Stimulated activated CD4-positive, alpha-beta T cell treated with anti-CD3 and anti-CD28 coated beads, Interleukin-1b, Interleukin-23, amount 100 ng/mL, for 1 hour (primary cell): ENCODE measurements at regions not wholly inside any gene's neighbourhood (a gene's known extent, or its start where the extent isn't known, plus 50 kb on each side); places are given as distances from the start of the nearest gene placed in this dataset.

ENCODE experiments used
- DNase-seq, 2 donors: peaks; one replicate each; pipeline ENCODE4 v3.0.0-alpha.2; 2020; ENCODE audit warnings: low read depth in 2 of 2

- DNase-seq = no peak
These were observed 86.0 kb downstream of the MID1IP1 start for GRCh38 chrX:38887222-38887621.

GRCh38 chrX:38890326-38890725, 89.1 kb downstream of the MID1IP1 start:
- DNase-seq = no peak

GRCh38 chrX:38890963-38891362, 89.7 kb downstream of the MID1IP1 start:
- no peak for DNase-seq

- DNase-seq = no peak
These were observed 90.6 kb downstream of the MID1IP1 start for GRCh38 chrX:38891641-38892413.

- DNase-seq = no peak
These were observed 92.2 kb downstream of the MID1IP1 start for GRCh38 chrX:38893441-38893840.

GRCh38 chrX:38895775-38896174, 94.5 kb downstream of the MID1IP1 start:
- DNase-seq = no peak

GRCh38 chrX:38896724-38897298, 95.6 kb downstream of the MID1IP1 start:
- DNase-seq = no peak

- DNase-seq = no peak
These were observed 97.0 kb downstream of the MID1IP1 start for GRCh38 chrX:38898261-38898660.

GRCh38 chrX:38899650-38900049, 98.4 kb downstream of the MID1IP1 start:
- DNase-seq = no peak

GRCh38 chrX:38900719-38901118, 99.5 kb downstream of the MID1IP1 start:
- no peak for DNase-seq

- DNase-seq = no peak
These were observed 101.8 kb downstream of the MID1IP1 start for GRCh38 chrX:38902972-38903492.

- no peak for DNase-seq
These were observed 115.5 kb downstream of the MID1IP1 start for GRCh38 chrX:38916801-38917200.

- no peak for DNase-seq
These were observed 116.7 kb downstream of the MID1IP1 start for GRCh38 chrX:38917954-38918353.

- no peak for DNase-seq
These were observed 117.9 kb downstream of the MID1IP1 start for GRCh38 chrX:38919202-38919601.

- no peak for DNase-seq
These were observed 118.7 kb downstream of the MID1IP1 start for GRCh38 chrX:38919853-38920528.

- DNase-seq = no peak
These were observed 122.3 kb downstream of the MID1IP1 start for GRCh38 chrX:38923451-38923969.

GRCh38 chrX:38927592-38927991, 126.3 kb downstream of the MID1IP1 start:
- DNase-seq = no peak

GRCh38 chrX:38929966-38930421, 128.7 kb downstream of the MID1IP1 start:
- no peak for DNase-seq

- DNase-seq = no peak
These were observed 129.2 kb downstream of the MID1IP1 start for GRCh38 chrX:38930474-38930873.

- no peak for DNase-seq
These were observed 134.3 kb downstream of the MID1IP1 start for GRCh38 chrX:38935561-38935960.

- no peak for DNase-seq
These were observed 136.1 kb downstream of the MID1IP1 start for GRCh38 chrX:38937400-38937799.

- no peak for DNase-seq
These were observed 136.7 kb downstream of the MID1IP1 start for GRCh38 chrX:38937926-38938325.
